ENCODE measurements at regions not wholly inside any gene's neighbourhood (a gene's known extent, or its start where the extent isn't known, plus 50 kb on each side); places are given as distances from the start of the nearest gene placed in this dataset.

GRCh38 chr7:131947661-131948060 lies 391.2 kb upstream of the PODXL start:
- Histone ChIP-seq H3K4me3 (ENCODE audit: control insufficient read depth in 2 of 3, extremely low read depth in 1 of 3, insufficient read depth in 2 of 3, low read depth in 1 of 3, low read length in 3 of 3) (no peak overlapping the region), H3K27me3 (ENCODE audit: control insufficient read depth, extremely low read depth, insufficient read depth, low read length) (peaks cover 33% of the 10 kb centered on the region), H2AFZ (ENCODE audit: control insufficient read depth, low read length) (no peak overlapping the region), H3K9me1 (ENCODE audit: control insufficient read depth, extremely low read depth, insufficient read depth, low read length) (no peaks in the 10 kb centered on the region), H3K9me3 (ENCODE audit: control insufficient read depth, low read depth, low read length) (no peaks in the 10 kb centered on the region), H3K4me2 (ENCODE audit: control insufficient read depth, extremely low read depth, insufficient read depth, low read depth, low read length) (no peak overlapping the region), H3K36me3 (ENCODE audit: control insufficient read depth in 2 of 2, extremely low read depth in 1 of 2, insufficient read depth in 2 of 2, low read length in 2 of 2) (no peaks in the 10 kb centered on the region), H3K9ac (ENCODE audit: control insufficient read depth, extremely low read depth, insufficient read depth, low read length) (no peak overlapping the region), H4K20me1 (ENCODE audit: control insufficient read depth, extremely low read depth, insufficient read depth, low read length) (no peaks in the 10 kb centered on the region), H3K4me1 (ENCODE audit: control insufficient read depth, extremely low read depth, insufficient read depth, low read length) (no peaks in the 10 kb centered on the region), H3K79me2 (ENCODE audit: control insufficient read depth, insufficient read depth, low read length) (no peaks in the 10 kb centered on the region), H3K27ac (ENCODE audit: control insufficient read depth, insufficient read depth, low read length) (no peak overlapping the region)
- FAIRE-seq (no peak), DNase-seq (ENCODE audit: low read depth, low spot score) (no peak)
- TF ChIP-seq CTCF (optimal IDR thresholded peaks at IDR 0.05 in 1 of 3, IDR thresholded peaks at IDR 0.05 in 1 of 3, conservative IDR thresholded peaks at IDR 0.05 in 1 of 3; ENCODE audit: extremely low read depth in 1 of 3, insufficient read depth in 2 of 3, low read length in 3 of 3) (no peak), EZH2 (IDR thresholded peaks at IDR 0.05; ENCODE audit: low read length) (no peak)
- dilution Hi-C loops (cut with MboI; ENCODE audit: extremely low pct_ligation_motif_present, low sequenced_read_pairs), result no loop called here

GRCh38 chr7:131945957-131946544 lies 389.6 kb upstream of the PODXL start:
- Histone ChIP-seq H2AFZ (ENCODE audit: control insufficient read depth, low read length) (no peak overlapping the region), H4K20me1 (ENCODE audit: control insufficient read depth, extremely low read depth, insufficient read depth, low read length) (no peaks in the 10 kb centered on the region), H3K27ac (ENCODE audit: control insufficient read depth, insufficient read depth, low read length) (no peak overlapping the region), H3K79me2 (ENCODE audit: control insufficient read depth, insufficient read depth, low read length) (no peaks in the 10 kb centered on the region), H3K36me3 (ENCODE audit: control insufficient read depth in 2 of 2, extremely low read depth in 1 of 2, insufficient read depth in 2 of 2, low read length in 2 of 2) (no peaks in the 10 kb centered on the region), H3K4me3 (ENCODE audit: control insufficient read depth in 2 of 3, extremely low read depth in 1 of 3, insufficient read depth in 2 of 3, low read depth in 1 of 3, low read length in 3 of 3) (no peak overlapping the region), H3K4me1 (ENCODE audit: control insufficient read depth, extremely low read depth, insufficient read depth, low read length) (no peaks in the 10 kb centered on the region), H3K9ac (ENCODE audit: control insufficient read depth, extremely low read depth, insufficient read depth, low read length) (no peak overlapping the region), H3K9me3 (ENCODE audit: control insufficient read depth, low read depth, low read length) (no peaks in the 10 kb centered on the region), H3K27me3 (ENCODE audit: control insufficient read depth, extremely low read depth, insufficient read depth, low read length) (peaks cover 38% of the 10 kb centered on the region), H3K4me2 (ENCODE audit: control insufficient read depth, extremely low read depth, insufficient read depth, low read depth, low read length) (no peak overlapping the region), H3K9me1 (ENCODE audit: control insufficient read depth, extremely low read depth, insufficient read depth, low read length) (no peaks in the 10 kb centered on the region)
- DNase-seq (ENCODE audit: low read depth, low spot score) (no peak), FAIRE-seq (no peak)
- dilution Hi-C loops (cut with MboI; ENCODE audit: extremely low pct_ligation_motif_present, low sequenced_read_pairs), result no loop called here
- TF ChIP-seq CTCF (optimal IDR thresholded peaks at IDR 0.05 in 1 of 3, IDR thresholded peaks at IDR 0.05 in 1 of 3, conservative IDR thresholded peaks at IDR 0.05 in 1 of 3; ENCODE audit: extremely low read depth in 1 of 3, insufficient read depth in 2 of 3, low read length in 3 of 3) (no peak), EZH2 (IDR thresholded peaks at IDR 0.05; ENCODE audit: low read length) (no peak)
